Breast epithelium (tissue), 4 donors: ENCODE measurements at regions not wholly inside any gene's neighbourhood (a gene's known extent, or its start where the extent isn't known, plus 50 kb on each side); places are given as distances from the start of the nearest gene placed in this dataset.

ENCODE experiments used
- DNase-seq, 2 donors: peaks; one replicate each; pipeline ENCODE4 v3.0.0-alpha.2; 2019; ENCODE audit warnings: low spot score in 2 of 2
- H3K27ac ChIP-seq, 2 donors: fragments of 200-600 bp; sonication (generic) in 1 of 2; one replicate each; pipeline ENCODE4 v1.5.1; 2016 to 2019; ENCODE audit warnings: mild to moderate bottlenecking in 1 of 2
- H3K27me3 ChIP-seq, 2 donors: fragments of 200-600 bp; sonication (generic) in 1 of 2; one replicate each; pipeline versions ENCODE4 v1.5.1 to v1.6.0; 2017 to 2019; ENCODE audit warnings: control low read depth in 1 of 2, mild to moderate bottlenecking in 1 of 2
- H3K36me3 ChIP-seq: fragments of 200-600 bp; one replicate; pipeline ENCODE4 v1.5.1; 2019
- H3K4me1 ChIP-seq, 2 donors: fragments of 200-600 bp; sonication (generic); one replicate each; pipeline ENCODE4 v1.5.1; 2016 to 2019; ENCODE audit warnings: control low read depth in 1 of 2
- H3K4me3 ChIP-seq, 3 donors: fragments of 200-600 bp; sonication (generic); 1 replicate in 2 of 3; 2 replicates in 1 of 3; pipeline ENCODE4 v1.5.1; 2016 to 2019; ENCODE audit warnings: mild to moderate bottlenecking in 3 of 3, moderate library complexity in 2 of 3
- H3K9me3 ChIP-seq, 2 donors: fragments of 200-600 bp; sonication (generic) in 1 of 2; one replicate each; pipeline ENCODE4 v1.5.1; 2016 to 2019; ENCODE audit warnings: control low read depth in 1 of 2
- CTCF ChIP-seq, 3 donors: fragments of 450-650 bp; IDR thresholded peaks; one replicate each; pipeline ENCODE4 v1.5.1; 2016 to 2017; ENCODE audit warnings: antibody characterized with exemption in 3 of 3, mild to moderate bottlenecking in 3 of 3, moderate library complexity in 3 of 3
- POLR2A ChIP-seq: fragments of 450-650 bp; IDR thresholded peaks from one replicate; pipeline ENCODE4 v1.6.1; 2016; ENCODE audit warnings: antibody characterized with exemption, mild to moderate bottlenecking, moderate library complexity
- POLR2AphosphoS5 ChIP-seq, 3 donors: sonication (generic); formaldehyde crosslinking; IDR thresholded peaks; one replicate each; pipeline ENCODE4 v1.6.1; 2017; ENCODE audit warnings: antibody characterized with exemption in 3 of 3
- intact Hi-C: fragments of 100-400 bp; cut with DNase I; formaldehyde crosslinking; loops from one replicate; pipeline ENCODE4 v1.15.1; 2023; ENCODE audit warnings: low total_unique reads

GRCh38 chr10:78185693-78186055 is 152.0 kb downstream of the RPS24 start:
- TF ChIP-seq CTCF (IDR thresholded peaks at IDR 0.05) (no peak), POLR2AphosphoS5 (IDR thresholded peaks at IDR 0.05) (no peak), POLR2A (no peak)
- Histone ChIP-seq H3K4me1 (no peaks in the 10 kb centered on the region), H3K4me3 (no peak overlapping the region), H3K27me3 (no peaks in the 10 kb centered on the region), H3K36me3 (no peaks in the 10 kb centered on the region), H3K9me3 (no peaks in the 10 kb centered on the region), H3K27ac (no peak overlapping the region)
- DNase-seq = no peak
- intact Hi-C loops = no loop called here

DNA sequence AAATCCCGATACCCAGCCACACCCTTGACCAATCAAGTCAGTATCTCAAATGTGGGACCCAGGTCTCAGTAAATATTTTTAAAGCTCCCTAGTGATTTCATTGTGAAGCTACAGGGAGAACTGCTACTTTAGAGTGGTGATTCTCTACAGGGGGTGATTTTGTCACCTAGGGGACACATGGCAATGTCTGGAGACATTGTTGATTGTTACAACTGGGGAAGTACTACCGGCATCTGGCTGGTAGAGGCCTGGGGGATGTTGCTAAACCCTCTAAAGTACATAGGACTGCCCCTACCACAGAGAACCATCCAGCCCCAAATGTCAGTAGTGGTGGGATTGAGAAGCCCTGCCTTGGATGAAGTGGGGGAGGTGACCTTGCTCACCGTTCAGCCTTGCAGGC is 152.9 kb downstream of the RPS24 start:
- TF ChIP-seq CTCF (IDR thresholded peaks at IDR 0.05) = no peak
- no peak for TF ChIP-seq POLR2A
- TF ChIP-seq POLR2AphosphoS5 (IDR thresholded peaks at IDR 0.05) = no peak
- Histone ChIP-seq H3K4me3 (no peak overlapping the region), H3K27me3 (no peaks in the 10 kb centered on the region), H3K36me3 (no peaks in the 10 kb centered on the region), H3K9me3 (no peaks in the 10 kb centered on the region), H3K4me1 (no peaks in the 10 kb centered on the region), H3K27ac (no peak overlapping the region)
- intact Hi-C loops = no loop called here
- DNase-seq = no peak

DNA sequence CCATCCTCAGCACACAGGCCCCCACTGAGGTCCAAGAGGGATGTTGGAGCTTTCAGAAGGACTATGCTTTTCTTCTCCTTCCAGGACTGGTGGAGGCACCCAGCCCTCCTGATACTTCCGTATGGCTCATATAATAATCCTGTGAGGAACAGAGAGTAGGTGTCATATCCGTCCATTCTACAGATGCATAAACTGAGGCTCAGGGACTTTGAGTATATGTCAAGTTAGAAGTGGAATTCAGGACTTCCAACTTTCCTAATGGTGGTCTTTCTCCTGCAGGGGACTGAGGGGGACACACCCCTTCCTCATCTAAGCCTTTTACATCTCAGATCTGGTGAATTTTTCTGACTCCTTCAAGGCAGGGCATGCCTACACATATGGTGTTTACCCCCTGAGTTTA is 153.7 kb downstream of the RPS24 start:
- Histone ChIP-seq H3K27me3 (no peaks in the 10 kb centered on the region), H3K27ac (no peak overlapping the region), H3K4me3 (no peak overlapping the region), H3K9me3 (no peaks in the 10 kb centered on the region), H3K4me1 (no peaks in the 10 kb centered on the region), H3K36me3 (no peaks in the 10 kb centered on the region)
- TF ChIP-seq CTCF (IDR thresholded peaks at IDR 0.05) = no peak
- TF ChIP-seq POLR2A = no peak
- no peak for TF ChIP-seq POLR2AphosphoS5 (IDR thresholded peaks at IDR 0.05)
- DNase-seq = no peak
- intact Hi-C loops = no loop called here

- TF ChIP-seq POLR2A (no peak), POLR2AphosphoS5 (IDR thresholded peaks at IDR 0.05) (no peak), CTCF (IDR thresholded peaks at IDR 0.05) (no peak)
- Histone ChIP-seq H3K27ac (no peak overlapping the region), H3K4me3 (no peak overlapping the region), H3K4me1 (no peaks in the 10 kb centered on the region), H3K9me3 (peaks cover 7 to 8% of the 10 kb centered on the region in 2 donors), H3K27me3 (no peaks in the 10 kb centered on the region), H3K36me3 (no peaks in the 10 kb centered on the region)
- DNase-seq = no peak
- intact Hi-C loops = no loop called here
Measured at GRCh38 chr10:78188446-78188845, 154.8 kb downstream of the RPS24 start.

GRCh38 chr10:78190051-78190825 is 156.6 kb downstream of the RPS24 start:
- DNase-seq = no peak
- Histone ChIP-seq H3K27ac (no peak overlapping the region), H3K4me1 (no peaks in the 10 kb centered on the region), H3K4me3 (no peak overlapping the region), H3K9me3 (peaks cover 13% of the 10 kb centered on the region in 2 donors), H3K36me3 (no peaks in the 10 kb centered on the region), H3K27me3 (no peaks in the 10 kb centered on the region)
- intact Hi-C loops = no loop called here
- TF ChIP-seq POLR2A (no peak), CTCF (IDR thresholded peaks at IDR 0.05) (no peak), POLR2AphosphoS5 (IDR thresholded peaks at IDR 0.05) (no peak)
